GM18502 (cell line): ENCODE measurements at regions not wholly inside any gene's neighbourhood (a gene's known extent, or its start where the extent isn't known, plus 50 kb on each side); places are given as distances from the start of the nearest gene placed in this dataset.
A peak's percentile ranks its signal among the peaks of the same experiment; 100 is the strongest.

Source experiments
- ATAC-seq: cut with Tn5 transposase; IDR thresholded peaks from one replicate; pipeline ENCODE4 v1.9.1; 2021; ENCODE audit warnings: mild to moderate bottlenecking; ENCODE audit not compliant: unreplicated experiment, poor library complexity

DNA sequence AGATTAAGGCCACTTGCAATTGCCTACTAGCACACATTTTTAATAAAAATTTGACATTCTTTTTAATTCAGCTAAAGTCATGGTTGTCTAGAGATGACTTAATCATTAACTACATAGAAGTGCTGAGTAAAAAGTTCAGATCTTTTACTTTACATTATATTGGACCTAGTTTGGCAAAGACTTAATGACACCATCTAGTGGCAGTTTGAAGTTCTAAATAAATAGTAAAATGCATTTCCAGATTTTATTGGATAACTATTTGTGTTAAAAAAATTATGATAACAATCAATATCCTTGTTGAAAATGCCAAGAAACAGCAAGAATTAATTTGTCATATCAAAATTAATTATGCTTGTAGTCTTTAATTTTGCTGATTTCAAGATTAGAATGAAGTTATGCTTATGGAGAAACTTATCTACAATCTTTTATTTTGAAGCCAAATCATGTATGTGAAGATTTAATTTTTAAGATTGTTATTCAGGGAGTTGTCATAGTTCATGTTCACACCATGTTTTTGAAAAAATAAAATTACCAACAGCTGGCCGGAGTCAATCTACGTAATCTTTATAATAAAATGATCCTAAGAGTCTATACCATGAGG, 69.6 kb upstream of the PJA2 start:
- ATAC-seq, result no peak

DNA sequence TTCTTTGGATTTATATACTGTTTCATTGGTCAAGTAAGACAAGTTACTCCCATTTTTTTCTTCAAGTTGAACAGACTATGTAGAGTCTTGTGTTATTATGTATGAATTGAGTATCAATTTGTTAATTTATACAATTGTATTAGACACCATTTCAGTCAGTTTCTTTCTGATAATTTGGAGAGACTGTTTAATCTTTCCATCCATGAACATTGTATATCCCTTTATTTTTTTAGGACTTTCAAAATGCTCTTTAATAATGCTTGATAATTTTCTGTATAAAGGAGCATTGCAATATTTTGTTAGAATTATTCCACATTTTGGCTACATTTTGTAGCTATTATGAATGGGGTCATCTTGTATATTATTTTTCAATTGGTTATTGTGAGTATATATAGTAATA, 69.1 kb upstream of the PJA2 start:
- ATAC-seq, result no peak

DNA sequence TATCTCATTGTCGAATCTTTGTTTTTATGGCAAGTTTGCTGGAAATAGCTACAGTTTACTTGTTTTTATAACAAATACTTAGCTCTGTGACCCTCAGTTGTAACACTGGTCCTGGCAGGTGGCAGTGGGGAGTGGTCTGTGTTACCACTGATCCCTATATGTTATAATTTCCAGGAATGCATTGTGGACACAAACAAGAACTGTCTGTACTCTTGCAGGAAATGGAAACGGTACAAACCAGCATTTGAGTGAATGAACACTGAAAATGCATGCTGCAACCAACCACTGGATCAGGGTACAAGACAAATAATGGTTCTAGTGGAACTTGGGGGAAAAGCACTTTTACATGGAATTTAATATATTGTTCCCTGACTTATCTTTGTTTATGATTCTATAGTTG, 66.5 kb upstream of the PJA2 start:
- ATAC-seq, result no peak

DNA sequence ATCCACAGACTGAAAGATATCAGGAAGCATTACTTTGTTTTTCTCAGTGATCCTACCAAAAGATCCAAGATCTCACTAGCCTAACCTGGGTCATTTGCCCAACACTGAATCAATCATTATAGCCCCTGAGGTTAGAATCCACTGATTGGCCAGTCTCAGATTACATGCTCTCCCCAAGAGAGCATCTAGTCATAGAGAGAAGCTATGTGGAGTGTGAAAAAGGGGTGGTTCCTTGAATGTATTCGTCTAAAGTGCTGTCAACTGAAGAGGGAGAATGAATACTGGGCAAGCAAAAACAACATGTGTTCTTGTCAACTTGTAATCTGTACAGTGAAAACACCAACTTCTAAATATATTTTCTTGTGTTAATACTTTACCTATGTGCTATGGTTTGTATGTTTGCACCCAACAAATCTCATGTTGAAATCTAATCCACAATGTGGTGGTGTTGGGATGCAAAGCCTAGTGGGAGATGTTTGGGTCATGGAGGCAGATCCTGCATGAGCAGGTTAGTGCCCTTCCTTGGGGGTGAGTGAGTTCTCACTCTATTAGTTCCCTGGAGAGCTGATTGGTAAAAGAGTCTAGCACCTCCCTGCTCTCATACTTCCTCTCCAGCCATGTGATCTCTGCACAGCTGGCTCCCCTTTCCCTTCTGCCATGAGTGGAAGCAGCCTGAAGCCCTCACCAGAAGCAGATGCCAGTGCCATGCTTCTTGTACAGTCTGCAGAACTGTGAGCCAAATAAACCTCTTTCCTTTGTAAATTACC, 60.3 kb upstream of the PJA2 start:
- no peak for ATAC-seq

DNA sequence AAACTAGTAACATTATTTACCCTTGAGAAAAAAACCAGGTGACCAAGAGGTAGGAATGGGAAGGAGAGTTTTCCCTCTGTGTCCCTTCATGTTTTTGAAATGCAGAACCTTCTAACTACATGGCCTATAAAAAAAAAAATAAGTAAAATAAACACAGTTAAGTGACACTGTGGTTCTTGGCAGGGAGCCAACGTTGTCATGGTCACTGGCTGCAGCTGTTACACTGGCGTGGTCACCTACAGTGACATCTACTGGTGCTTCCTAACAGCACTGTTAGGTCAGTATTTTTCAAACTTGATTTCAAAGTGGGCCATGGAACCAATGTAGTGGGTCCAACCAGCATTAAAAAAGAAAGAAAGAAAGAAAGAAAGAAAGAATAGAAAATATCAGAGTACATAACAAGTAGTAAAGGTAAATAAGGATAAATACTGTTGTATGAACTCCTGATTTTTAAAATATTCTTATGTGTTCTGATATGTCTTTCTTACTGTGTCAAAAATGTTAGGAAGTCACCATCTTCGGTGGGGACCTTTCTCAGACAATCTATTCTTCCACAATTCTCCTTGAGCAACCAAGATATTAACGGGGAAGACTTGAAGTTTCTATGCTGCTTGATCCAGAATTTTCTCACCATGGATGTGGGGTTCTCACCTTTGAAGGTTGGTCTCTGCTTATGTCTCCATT, 59.1 kb upstream of the PJA2 start:
- ATAC-seq, result peak; percentile 96

DNA sequence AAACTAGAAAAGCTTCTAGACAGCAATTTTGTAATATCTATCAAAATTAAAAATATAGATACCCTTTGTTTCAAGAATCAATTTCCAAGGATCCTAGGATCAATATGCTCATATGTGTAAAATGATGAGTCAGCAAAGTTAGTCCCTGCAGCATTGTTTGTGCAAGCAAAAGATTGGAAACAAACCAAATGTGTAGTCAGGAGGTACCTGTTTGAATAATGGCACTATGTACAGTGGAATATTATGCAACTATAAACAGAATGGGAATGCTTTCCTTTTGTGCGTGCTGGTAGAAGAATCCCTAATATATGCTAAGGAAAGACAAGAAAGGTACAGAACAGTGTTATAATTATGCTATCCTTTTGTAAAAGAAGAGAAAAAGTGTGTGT, 58.5 kb upstream of the PJA2 start:
- no peak for ATAC-seq

DNA sequence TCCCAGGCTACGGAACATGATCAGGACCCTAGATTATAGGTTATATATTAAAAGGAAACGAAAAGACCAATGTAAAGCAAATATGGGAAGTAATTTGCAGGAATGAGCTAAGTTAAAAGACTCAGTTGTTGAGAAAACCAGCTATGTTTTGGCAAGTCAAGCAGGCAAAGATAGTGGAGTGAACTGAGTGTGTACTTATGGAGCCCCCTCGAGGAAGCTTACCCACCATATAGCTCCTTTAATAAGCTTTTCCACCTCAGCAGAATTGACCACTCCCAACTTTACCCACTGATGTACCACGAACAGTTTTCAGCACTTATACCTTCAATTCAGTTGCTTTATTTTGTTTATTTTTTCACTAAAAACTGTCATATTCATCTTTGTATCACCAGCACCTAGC, 57.3 kb upstream of the PJA2 start:
- ATAC-seq, result no peak
